GM18867 (cell line): ENCODE measurements at regions not wholly inside any gene's neighbourhood (a gene's known extent, or its start where the extent isn't known, plus 50 kb on each side); places are given as distances from the start of the nearest gene placed in this dataset.

ENCODE experiments used
- ATAC-seq: cut with Tn5 transposase; IDR thresholded peaks from one replicate; pipeline ENCODE4 v1.9.1; 2021; ENCODE audit warnings: mild to moderate bottlenecking, moderate library complexity; ENCODE audit not compliant: unreplicated experiment

GRCh38 chr1:82565546-82565945 lies 764.8 kb downstream of the ADGRL2 start:
- no peak for ATAC-seq

- no peak for ATAC-seq
Observed at GRCh38 chr1:82565146-82565545, 764.4 kb downstream of the ADGRL2 start.

- ATAC-seq: no peak
Observed at GRCh38 chr1:82564333-82564732, 763.6 kb downstream of the ADGRL2 start.

GRCh38 chr1:82562448-82562847 lies 761.7 kb downstream of the ADGRL2 start:
- no peak for ATAC-seq

- no peak for ATAC-seq
Observed at GRCh38 chr1:82560566-82560965, 759.8 kb downstream of the ADGRL2 start.

- ATAC-seq: no peak
Observed at GRCh38 chr1:82555501-82555900, 754.8 kb downstream of the ADGRL2 start.

GRCh38 chr1:82549841-82550240 lies 749.1 kb downstream of the ADGRL2 start:
- no peak for ATAC-seq

GRCh38 chr1:82542766-82543165 lies 742.0 kb downstream of the ADGRL2 start:
- ATAC-seq: no peak

- ATAC-seq: no peak
Observed at GRCh38 chr1:82542141-82542540, 741.4 kb downstream of the ADGRL2 start.

- ATAC-seq: no peak
Observed at GRCh38 chr1:82540006-82540405, 739.3 kb downstream of the ADGRL2 start.

- ATAC-seq: no peak
Observed at GRCh38 chr1:82538876-82539275, 738.1 kb downstream of the ADGRL2 start.

GRCh38 chr1:82534996-82535395 lies 734.3 kb downstream of the ADGRL2 start:
- no peak for ATAC-seq

GRCh38 chr1:82525378-82525777 lies 724.6 kb downstream of the ADGRL2 start:
- ATAC-seq: no peak

- no peak for ATAC-seq
Observed at GRCh38 chr1:82520611-82521010, 719.9 kb downstream of the ADGRL2 start.

GRCh38 chr1:82517586-82517985 lies 716.9 kb downstream of the ADGRL2 start:
- ATAC-seq: no peak

- no peak for ATAC-seq
Observed at GRCh38 chr1:82515650-82516049, 714.9 kb downstream of the ADGRL2 start.

- ATAC-seq: no peak
Observed at GRCh38 chr1:82511441-82511840, 710.7 kb downstream of the ADGRL2 start.

- no peak for ATAC-seq
Observed at GRCh38 chr1:82510431-82510830, 709.7 kb downstream of the ADGRL2 start.

- no peak for ATAC-seq
Observed at GRCh38 chr1:82507011-82507410, 706.3 kb downstream of the ADGRL2 start.

- no peak for ATAC-seq
Observed at GRCh38 chr1:82503822-82504221, 703.1 kb downstream of the ADGRL2 start.

- no peak for ATAC-seq
Observed at GRCh38 chr1:82499022-82499421, 698.3 kb downstream of the ADGRL2 start.

GRCh38 chr1:82494117-82494516 lies 693.4 kb downstream of the ADGRL2 start:
- no peak for ATAC-seq

- ATAC-seq: no peak
Observed at GRCh38 chr1:82492159-82492558, 691.4 kb downstream of the ADGRL2 start.
